Heart left ventricle (tissue), 16 donors: ENCODE measurements at regions not wholly inside any gene's neighbourhood (a gene's known extent, or its start where the extent isn't known, plus 50 kb on each side); places are given as distances from the start of the nearest gene placed in this dataset.

Source experiments
- ATAC-seq, 4 donors: fragments of 200-7000 bp; cut with Tn5 transposase; one replicate each; pipeline ENCODE4 v1.9.1; 2020 to 2022; ENCODE audit warnings: moderate library complexity in 4 of 4, mild to moderate bottlenecking in 3 of 4, moderate number of reproducible peaks in 1 of 4
- DNase-seq, 5 donors: peaks; one replicate each; pipeline ENCODE4 v3.0.0-alpha.2; 2020
- H3K27ac ChIP-seq, 12 donors: fragments of 200-600 bp; sonication (generic) in 4 of 12; one replicate each; pipeline versions ENCODE4 v1.5.0 to v1.8.0; 2016 to 2022; ENCODE audit warnings: mild to moderate bottlenecking in 2 of 12
- H3K27me3 ChIP-seq, 9 donors: fragments of 200-600 bp; sonication (generic) in 2 of 9; one replicate each; pipeline versions ENCODE4 v1.5.1 to v1.8.0; 2016 to 2022; ENCODE audit warnings: mild to moderate bottlenecking in 3 of 9
- H3K36me3 ChIP-seq, 9 donors: fragments of 200-600 bp; sonication (generic) in 2 of 9; one replicate each; pipeline versions ENCODE4 v1.5.0 to v1.8.0; 2018 to 2022; ENCODE audit warnings: mild to moderate bottlenecking in 2 of 9
- H3K4me1 ChIP-seq, 12 donors: fragments of 200-600 bp; sonication (generic) in 4 of 12; one replicate each; pipeline versions ENCODE4 v1.5.0 to v1.8.0; 2016 to 2022; ENCODE audit warnings: mild to moderate bottlenecking in 3 of 12
- H3K4me3 ChIP-seq, 12 donors: fragments of 200-600 bp; sonication (generic) in 4 of 12; one replicate each; pipeline versions ENCODE4 v1.5.0 to v1.8.0; 2017 to 2022; ENCODE audit warnings: mild to moderate bottlenecking in 9 of 12, moderate library complexity in 4 of 12
- H3K9me3 ChIP-seq, 12 donors: fragments of 200-600 bp; sonication (generic) in 4 of 12; one replicate each; pipeline versions ENCODE4 v1.5.0 to v1.8.0; 2016 to 2022; ENCODE audit warnings: mild to moderate bottlenecking in 1 of 12
- CTCF ChIP-seq, 12 donors: fragments of 200-600 bp; sonication (generic) in 4 of 12; IDR thresholded peaks; one replicate each; pipeline versions ENCODE4 v1.5.0 to v1.8.0; 2018 to 2022; ENCODE audit warnings: antibody characterized with exemption in 12 of 12, mild to moderate bottlenecking in 5 of 12
- POLR2A ChIP-seq, 2 donors: fragments of 450-650 bp; IDR thresholded peaks; one replicate each; pipeline ENCODE4 v1.6.1; 2017; ENCODE audit warnings: antibody characterized with exemption in 2 of 2, mild to moderate bottlenecking in 2 of 2, moderate library complexity in 2 of 2
- WGBS, 4 donors: extraction: QIAGEN DNeasy Blood & Tissue Kit in 2 of 4; methylation state at CpG; one replicate each; pipeline versions ENCODE4 v1.1.5 to v1.1.7; 2013 to 2018; 5-methylcytosine and 5-hydroxymethylcytosine counted together
- intact Hi-C, 10 donors: fragments of 100-400 bp; cut with DNase I; formaldehyde crosslinking; loops; one replicate each; pipeline versions ENCODE4 v1.11.1 to v1.14.2; 2022
- donor health status: ischemic (EF 13 %, LVEDD 7.1; RV severe dilation, severe dysfunction).
- donor health status: healthy with polysubstance abuse.
- donor health status: DM: no; HTN: yes; CAD: no.
- donor health status: DM: no; HTN: no; CAD: no.
- donor health status: ischemic (EF 25% LVEDD 6.9; RV normal size, moderate dysfunction).
- donor health status: ischemic (EF 25% LVEDD 5.7; RV mildly dilated, moderate dysfunction).
- donor health status: healthy.
- donor health status: DM: yes; HTN: yes; CAD: no.
- donor health status: ischemic (EF 35%, LVEDD 5.7; RV mildly dilated, moderate dysfunction).
- donor health status: nonischemic (EF 11% LVEDD 7.7; RV severe dilation, severe dysfunction).
- donor health status: DM: yes; HTN: yes; CAD: no.
- donor health status: PGD.
- donor health status: ischemic (EF 29% LVEDD 5.4; RV normal size, mild dysfunction).
- donor health status: nonischemic (EF 23%, LVEDD 6.1; RV moderate dilation, normal function).

DNA sequence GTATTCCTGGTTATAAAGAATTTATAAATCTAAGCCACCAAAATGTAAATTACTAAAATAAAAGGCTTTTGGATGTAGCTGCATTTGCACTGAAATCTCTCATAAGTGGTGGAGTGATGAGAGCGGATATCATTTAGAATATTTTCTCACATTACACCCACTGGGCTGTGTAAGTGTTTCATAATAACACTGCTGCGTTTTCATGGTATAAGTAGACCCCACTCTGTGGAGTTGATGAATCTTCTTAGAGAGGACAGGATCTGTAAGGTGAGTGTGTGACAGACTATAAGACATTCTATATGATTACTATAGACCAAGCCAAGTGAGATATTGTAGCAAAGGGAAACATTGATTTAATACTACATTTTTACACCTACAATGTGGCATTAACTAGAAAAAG, 1024.1 kb upstream of the LRRN3 start:
- DNase-seq (no peak), ATAC-seq (no peak)
- Histone ChIP-seq H3K36me3 (no peaks in the 10 kb centered on the region), H3K4me1 (no peaks in the 10 kb centered on the region), H3K27ac (no peak overlapping the region), H3K9me3 (peaks cover 0 to 4% (median 0%) of the 10 kb centered on the region in 12 donors), H3K27me3 (no peaks in the 10 kb centered on the region), H3K4me3 (no peak overlapping the region)
- intact Hi-C loops, result no loop called here
- 83 to 91% (median 84%) methylated on average over 2 of the region's 2 CpGs for WGBS, 4 donors
- no peak for TF ChIP-seq POLR2A (IDR thresholded peaks at IDR 0.05)
- no peak for TF ChIP-seq CTCF (IDR thresholded peaks at IDR 0.05)

DNA sequence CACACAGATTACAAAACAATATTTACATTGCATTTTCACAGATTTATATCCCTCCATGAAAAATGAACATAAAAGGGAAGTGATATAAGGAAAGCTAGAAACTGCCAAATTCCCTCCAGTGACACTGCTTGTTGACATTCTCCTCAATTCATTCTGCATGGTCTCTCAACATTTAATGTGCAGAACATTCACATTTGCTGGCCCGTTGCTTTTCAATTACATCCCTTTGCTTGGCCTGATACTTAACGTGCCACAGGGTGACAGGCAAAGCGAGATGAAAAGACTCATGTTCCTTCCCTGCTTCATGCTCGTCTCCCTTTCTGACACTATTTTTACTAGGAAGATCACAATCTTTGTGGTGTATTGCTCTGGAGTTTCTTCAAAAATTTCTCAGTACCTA, 1019.7 kb upstream of the LRRN3 start:
- no peaks in the 10 kb centered on the region for H3K27me3 ChIP-seq
- TF ChIP-seq POLR2A (IDR thresholded peaks at IDR 0.05), result no peak
- no peak for TF ChIP-seq CTCF (IDR thresholded peaks at IDR 0.05)
- H3K27ac ChIP-seq, result no peak overlapping the region
- DNase-seq (no peak), ATAC-seq (no peak)
- intact Hi-C loops, result no loop called here
- H3K9me3 ChIP-seq, result peaks cover 0 to 4% (median 0%) of the 10 kb centered on the region in 12 donors
- no peaks in the 10 kb centered on the region for H3K4me1 ChIP-seq
- H3K36me3 ChIP-seq, result no peaks in the 10 kb centered on the region
- 60 to 75% (median 71%) methylated on average over 4 of the region's 4 CpGs for whole genome bisulfite sequencing, 4 donors
- H3K4me3 ChIP-seq, result no peak overlapping the region

GRCh38 chr7:110075450-110075849, 1015.5 kb upstream of the LRRN3 start:
- H3K9me3 ChIP-seq, result peaks cover 0 to 9% (median 0%) of the 10 kb centered on the region in 12 donors
- intact Hi-C loops, result no loop called here
- H3K36me3 ChIP-seq, result no peaks in the 10 kb centered on the region
- H3K27ac ChIP-seq, result no peak overlapping the region
- TF ChIP-seq POLR2A (IDR thresholded peaks at IDR 0.05), result no peak
- TF ChIP-seq CTCF (IDR thresholded peaks at IDR 0.05), result no peak
- no peaks in the 10 kb centered on the region for H3K4me1 ChIP-seq
- ATAC-seq (no peak), DNase-seq (no peak)
- no peak overlapping the region for H3K4me3 ChIP-seq
- H3K27me3 ChIP-seq, result no peaks in the 10 kb centered on the region
- WGBS, 4 donors, result 47 to 68% (median 61%) methylated on average over 1 of the region's 1 CpG

DNA sequence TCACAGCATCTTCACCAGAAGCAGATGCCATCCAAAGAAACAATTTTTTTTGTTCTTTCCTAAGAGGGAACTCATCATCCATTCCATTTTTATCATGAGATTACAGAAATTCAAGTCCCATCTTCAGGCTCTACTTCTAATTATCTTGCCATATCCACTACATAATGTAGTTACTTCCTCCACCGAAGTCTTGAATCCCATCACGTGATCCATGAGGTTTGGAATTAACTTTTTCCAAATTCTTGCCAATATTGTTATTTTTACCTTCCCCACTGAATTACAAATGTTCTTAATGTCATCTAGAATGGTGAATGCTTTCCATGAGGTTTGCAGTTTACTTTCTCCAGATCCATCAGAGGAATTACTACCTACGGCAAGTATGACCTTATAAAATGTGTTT, 1014.7 kb upstream of the LRRN3 start:
- ATAC-seq (no peak), DNase-seq (no peak)
- 88 to 92% (median 92%) methylated on average over 3 of the region's 3 CpGs for WGBS, 4 donors
- intact Hi-C loops, result no loop called here
- Histone ChIP-seq H3K36me3 (no peaks in the 10 kb centered on the region), H3K27ac (no peak overlapping the region), H3K4me3 (no peak overlapping the region), H3K9me3 (peaks cover 0 to 9% (median 0%) of the 10 kb centered on the region in 12 donors), H3K27me3 (no peaks in the 10 kb centered on the region), H3K4me1 (no peaks in the 10 kb centered on the region)
- no peak for TF ChIP-seq POLR2A (IDR thresholded peaks at IDR 0.05)
- no peak for TF ChIP-seq CTCF (IDR thresholded peaks at IDR 0.05)
